ENCODE measurements at regions not wholly inside any gene's neighbourhood (a gene's known extent, or its start where the extent isn't known, plus 50 kb on each side); places are given as distances from the start of the nearest gene placed in this dataset.

GRCh38 chr1:14494911-14495310 lies 103.6 kb upstream of the KAZN start:
- DNase-seq (no peak), ATAC-seq (no peak)
- H3K4me3 Mint-ChIP-seq: no peak overlapping the region
- peaks cover 7% of the 10 kb centered on the region for H3K9me3 Mint-ChIP-seq (ENCODE audit: low read depth)
- CTCF ChIA-PET: no interaction called here
- H3K36me3 Mint-ChIP-seq: no peaks in the 10 kb centered on the region
- no peaks in the 10 kb centered on the region for H3K27me3 Mint-ChIP-seq
- no peak overlapping the region for H3K27ac Mint-ChIP-seq
- H3K4me1 Mint-ChIP-seq: no peaks in the 10 kb centered on the region

DNA sequence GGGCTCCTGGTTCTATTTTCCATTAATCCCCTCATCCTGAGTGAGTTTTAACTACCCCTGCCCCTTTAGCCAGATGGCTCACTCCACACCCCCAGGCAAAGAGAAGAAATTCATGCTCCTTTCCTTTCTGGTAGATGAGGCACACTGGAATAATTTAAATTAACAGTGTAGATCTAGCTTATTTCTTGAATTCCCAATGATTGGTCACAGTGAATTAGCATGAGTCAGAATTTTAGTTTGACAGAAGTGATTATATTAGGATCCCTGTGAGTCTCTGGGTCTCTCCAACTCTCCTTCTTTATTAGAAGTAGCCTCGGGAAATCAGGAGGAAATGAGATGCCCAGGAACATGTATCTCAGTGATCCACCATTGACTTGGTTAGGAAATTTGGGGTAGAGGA lies 103.1 kb upstream of the KAZN start:
- Mint-ChIP-seq H3K4me1 (no peaks in the 10 kb centered on the region), H3K27ac (no peak overlapping the region), H3K9me3 (ENCODE audit: low read depth) (peaks cover 7% of the 10 kb centered on the region), H3K36me3 (no peaks in the 10 kb centered on the region), H3K4me3 (no peak overlapping the region), H3K27me3 (no peaks in the 10 kb centered on the region)
- CTCF ChIA-PET: no interaction called here
- no peak for DNase-seq
- ATAC-seq: no peak

DNA sequence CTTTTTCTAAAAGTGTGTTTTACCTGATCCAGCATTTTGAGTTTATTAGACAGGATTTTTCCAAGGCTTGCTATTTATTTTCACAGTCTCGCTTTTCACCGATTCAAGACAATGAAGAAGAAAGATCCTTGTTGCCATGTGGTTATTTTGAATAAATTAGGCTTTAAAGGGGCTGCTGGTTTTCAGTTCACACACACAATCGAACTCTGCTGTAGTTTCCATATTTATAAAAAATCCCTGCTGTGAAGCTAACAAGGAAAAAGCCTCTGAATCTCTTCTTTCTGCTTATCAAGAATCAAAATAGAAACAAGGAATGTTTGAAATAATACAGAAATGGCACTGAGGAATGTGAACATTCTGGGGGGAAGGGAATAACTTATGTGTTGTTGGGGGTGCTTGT lies 102.5 kb upstream of the KAZN start:
- H3K36me3 Mint-ChIP-seq: no peaks in the 10 kb centered on the region
- no peak overlapping the region for H3K27ac Mint-ChIP-seq
- no peaks in the 10 kb centered on the region for H3K27me3 Mint-ChIP-seq
- H3K4me3 Mint-ChIP-seq: no peak overlapping the region
- H3K9me3 Mint-ChIP-seq (ENCODE audit: low read depth): peaks cover 7% of the 10 kb centered on the region
- no peak for DNase-seq
- H3K4me1 Mint-ChIP-seq: no peaks in the 10 kb centered on the region
- no peak for ATAC-seq
- CTCF ChIA-PET: no interaction called here

GRCh38 chr1:14498839-14499238 lies 99.6 kb upstream of the KAZN start:
- peaks cover 3% of the 10 kb centered on the region for H3K9me3 Mint-ChIP-seq (ENCODE audit: low read depth)
- H3K27me3 Mint-ChIP-seq: no peaks in the 10 kb centered on the region
- H3K27ac Mint-ChIP-seq: no peak overlapping the region
- CTCF ChIA-PET: no interaction called here
- DNase-seq: no peak
- no peaks in the 10 kb centered on the region for H3K36me3 Mint-ChIP-seq
- H3K4me3 Mint-ChIP-seq: no peak overlapping the region
- H3K4me1 Mint-ChIP-seq: no peaks in the 10 kb centered on the region
- no peak for ATAC-seq

DNA sequence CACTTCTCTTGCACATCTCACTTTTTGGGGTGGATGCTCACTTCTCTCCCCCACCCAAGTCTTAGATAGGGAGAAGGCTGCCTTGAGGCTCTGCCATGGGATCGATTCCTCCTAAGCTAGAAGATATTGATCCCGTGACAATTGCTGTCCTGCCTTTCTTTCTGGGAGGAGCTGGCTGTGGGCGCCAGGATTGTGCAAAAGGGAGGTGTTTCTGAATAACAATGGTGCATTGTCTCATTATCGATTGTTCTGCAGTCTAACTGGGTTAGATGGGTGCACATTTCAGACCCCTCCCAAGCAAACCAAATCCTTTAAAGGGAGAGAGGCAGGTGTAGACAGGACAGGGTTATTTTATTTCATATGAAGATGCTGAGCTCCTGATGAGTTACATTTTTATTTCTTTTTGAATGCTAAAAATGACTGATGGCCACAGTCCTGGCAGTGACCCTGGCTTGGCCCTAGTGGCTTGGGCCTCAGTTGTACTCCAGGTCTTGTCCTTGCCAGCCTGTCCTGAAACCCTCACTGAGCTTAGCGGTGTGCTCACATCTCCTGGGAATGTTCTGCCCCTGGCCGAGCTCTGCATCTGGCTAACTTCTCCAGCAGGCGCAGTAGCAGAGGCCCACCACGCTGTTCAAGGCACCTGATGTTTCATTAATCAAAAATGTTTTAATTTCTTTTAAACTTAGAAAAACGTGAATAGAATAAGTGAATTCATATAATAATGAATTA lies 99.0 kb upstream of the KAZN start:
- no peak overlapping the region for H3K27ac Mint-ChIP-seq
- DNase-seq (no peak), ATAC-seq (no peak)
- H3K9me3 Mint-ChIP-seq (ENCODE audit: low read depth): peaks cover 3% of the 10 kb centered on the region
- H3K36me3 Mint-ChIP-seq: no peaks in the 10 kb centered on the region
- CTCF ChIA-PET: no interaction called here
- no peaks in the 10 kb centered on the region for H3K27me3 Mint-ChIP-seq
- H3K4me3 Mint-ChIP-seq: no peak overlapping the region
- H3K4me1 Mint-ChIP-seq: no peaks in the 10 kb centered on the region

GRCh38 chr1:14500041-14500440 lies 98.4 kb upstream of the KAZN start:
- DNase-seq (no peak), ATAC-seq (no peak)
- Mint-ChIP-seq H3K27ac (no peak overlapping the region), H3K9me3 (ENCODE audit: low read depth) (peaks cover 3% of the 10 kb centered on the region), H3K4me3 (no peak overlapping the region), H3K36me3 (no peaks in the 10 kb centered on the region), H3K27me3 (no peaks in the 10 kb centered on the region), H3K4me1 (no peaks in the 10 kb centered on the region)
- CTCF ChIA-PET: no interaction called here

GRCh38 chr1:14500912-14501311 lies 97.6 kb upstream of the KAZN start:
- Mint-ChIP-seq H3K9me3 (ENCODE audit: low read depth) (peaks cover 3% of the 10 kb centered on the region), H3K4me1 (no peaks in the 10 kb centered on the region), H3K27me3 (no peaks in the 10 kb centered on the region), H3K4me3 (no peak overlapping the region), H3K27ac (no peak overlapping the region), H3K36me3 (no peaks in the 10 kb centered on the region)
- DNase-seq (no peak), ATAC-seq (no peak)
- CTCF ChIA-PET: no interaction called here

DNA sequence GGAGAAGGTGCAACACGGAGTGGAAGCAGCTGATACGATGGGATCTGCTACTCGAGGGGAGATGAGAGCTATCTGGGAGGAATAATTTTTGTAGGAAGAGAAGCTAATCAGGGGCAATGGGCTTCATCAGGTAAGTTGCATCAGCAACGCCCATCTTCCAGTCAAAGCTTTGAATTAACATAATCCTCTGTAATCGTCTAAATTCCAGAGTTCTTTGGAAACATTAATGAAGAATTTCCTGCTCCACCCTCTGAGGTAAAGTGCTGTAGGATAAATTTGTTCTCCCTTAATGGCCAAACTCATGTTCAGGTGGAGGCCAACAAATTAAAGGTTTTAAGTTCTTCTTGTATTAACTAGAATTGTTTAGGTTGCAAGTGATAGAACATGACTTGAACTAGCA lies 94.0 kb upstream of the KAZN start:
- CTCF ChIA-PET: no interaction called here
- no peak for DNase-seq

GRCh38 chr1:14506471-14507255 lies 91.8 kb upstream of the KAZN start:
- Mint-ChIP-seq H3K27me3 (no peaks in the 10 kb centered on the region), H3K36me3 (no peaks in the 10 kb centered on the region), H3K27ac (no peak overlapping the region), H3K4me1 (no peaks in the 10 kb centered on the region), H3K9me3 (ENCODE audit: low read depth) (peaks cover 3% of the 10 kb centered on the region), H3K4me3 (no peak overlapping the region)
- DNase-seq (no peak), ATAC-seq (no peak)
- CTCF ChIA-PET: no interaction called here

More for the DNA sequence above, 94.0 kb upstream of the KAZN start:
- Mint-ChIP-seq H3K9me3 (ENCODE audit: low read depth) (peaks cover 3% of the 10 kb centered on the region), H3K27ac (no peak overlapping the region), H3K4me3 (no peak overlapping the region), H3K27me3 (no peaks in the 10 kb centered on the region), H3K4me1 (no peaks in the 10 kb centered on the region), H3K36me3 (no peaks in the 10 kb centered on the region)
- ATAC-seq: no peak

DNA sequence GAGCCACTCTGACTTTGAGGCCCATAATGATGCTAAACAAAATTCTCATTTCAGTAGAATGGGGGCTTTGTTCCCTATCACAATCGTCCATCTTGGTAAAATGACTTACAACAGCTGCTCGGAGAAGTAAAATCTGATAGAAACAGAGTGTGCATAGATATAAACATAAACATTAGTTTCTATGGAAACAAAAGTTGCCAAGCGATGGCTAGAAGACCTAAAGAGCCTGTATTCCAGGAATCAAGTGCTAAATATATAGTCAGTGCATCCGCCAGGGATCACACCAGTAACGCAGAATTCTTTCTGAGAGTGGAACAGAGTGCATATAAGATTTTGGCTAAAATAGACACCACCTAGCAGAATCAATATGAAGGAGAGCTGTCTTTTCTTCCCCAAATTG lies 91.2 kb upstream of the KAZN start:
- Mint-ChIP-seq H3K36me3 (no peaks in the 10 kb centered on the region), H3K4me1 (no peaks in the 10 kb centered on the region), H3K4me3 (no peak overlapping the region), H3K27ac (no peak overlapping the region), H3K9me3 (ENCODE audit: low read depth) (peaks cover 3% of the 10 kb centered on the region), H3K27me3 (no peaks in the 10 kb centered on the region)
- CTCF ChIA-PET: no interaction called here
- ATAC-seq (no peak), DNase-seq (no peak)

- Mint-ChIP-seq H3K27me3 (no peaks in the 10 kb centered on the region), H3K36me3 (no peaks in the 10 kb centered on the region), H3K27ac (no peak overlapping the region), H3K4me3 (no peak overlapping the region), H3K4me1 (no peaks in the 10 kb centered on the region), H3K9me3 (ENCODE audit: low read depth) (peaks cover 3% of the 10 kb centered on the region)
- ATAC-seq: no peak
- CTCF ChIA-PET: no interaction called here
- no peak for DNase-seq
These were observed 89.9 kb upstream of the KAZN start for GRCh38 chr1:14508613-14509012.

DNA sequence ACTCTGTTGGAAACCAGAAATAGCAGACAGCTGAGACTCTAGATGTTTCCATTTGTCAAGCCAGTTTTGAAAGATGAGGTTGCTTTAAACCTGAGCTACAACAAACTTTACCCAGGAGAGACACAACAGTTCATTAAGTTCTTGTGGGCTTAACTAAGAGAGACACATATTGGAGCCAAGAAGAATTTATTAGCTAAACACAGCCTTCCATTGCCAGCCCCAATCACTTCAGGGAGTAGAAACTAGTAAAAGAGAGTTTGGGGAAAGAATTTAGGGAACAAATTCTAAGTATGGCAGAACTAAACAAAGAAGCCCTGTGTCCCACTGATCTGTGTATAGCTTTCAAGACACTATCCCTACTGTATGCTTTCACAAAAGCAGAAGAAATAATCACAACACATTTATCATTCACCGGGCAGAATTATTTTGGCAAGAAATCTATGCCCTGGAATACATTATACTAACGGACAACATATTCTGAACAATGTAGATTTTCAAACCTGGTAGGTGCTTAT lies 87.3 kb upstream of the KAZN start:
- H3K9me3 Mint-ChIP-seq (ENCODE audit: low read depth): peaks cover 3% of the 10 kb centered on the region
- no peak overlapping the region for H3K4me3 Mint-ChIP-seq
- ATAC-seq: no peak
- CTCF ChIA-PET: no interaction called here
- no peaks in the 10 kb centered on the region for H3K4me1 Mint-ChIP-seq
- H3K27me3 Mint-ChIP-seq: no peaks in the 10 kb centered on the region
- no peak overlapping the region for H3K27ac Mint-ChIP-seq
- H3K36me3 Mint-ChIP-seq: no peaks in the 10 kb centered on the region
- no peak for DNase-seq

DNA sequence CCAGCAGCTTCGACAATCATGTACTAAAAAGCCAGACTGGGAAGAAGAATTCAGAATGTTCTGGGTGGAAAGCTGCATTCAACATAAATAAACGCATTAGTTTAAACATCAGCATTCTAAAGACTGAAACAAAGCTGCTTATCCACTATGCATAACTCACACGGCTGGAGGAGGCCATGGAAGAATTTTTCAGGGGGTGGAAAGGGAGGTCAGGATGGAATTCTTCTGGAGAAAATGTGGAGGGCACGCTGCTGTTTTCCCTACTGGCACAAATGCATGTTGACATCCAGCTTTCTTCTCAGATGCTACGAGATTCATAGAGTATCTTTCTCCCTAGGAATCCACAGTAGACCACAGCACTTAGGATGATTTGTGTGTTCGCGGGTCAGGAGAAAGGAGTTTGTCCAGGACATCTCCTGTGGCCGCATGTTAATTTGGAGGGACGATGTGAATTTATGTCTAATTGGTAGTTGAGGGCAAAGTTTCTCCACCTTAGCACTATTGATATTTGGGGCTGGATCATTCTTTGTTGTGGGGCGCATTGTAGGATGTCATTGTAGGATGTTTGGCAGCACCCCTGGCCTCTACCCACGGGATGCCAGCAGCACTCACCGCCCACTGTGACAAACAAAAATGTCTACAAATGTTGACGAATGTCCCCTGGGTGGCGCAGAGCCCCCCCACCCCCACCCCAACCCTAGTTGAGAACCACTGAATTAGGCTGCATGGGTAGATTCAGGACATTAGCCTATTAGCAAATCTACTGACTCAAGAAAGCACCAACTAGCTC lies 86.5 kb upstream of the KAZN start:
- Mint-ChIP-seq H3K27ac (no peak overlapping the region), H3K4me3 (no peak overlapping the region), H3K36me3 (no peaks in the 10 kb centered on the region), H3K4me1 (no peaks in the 10 kb centered on the region), H3K27me3 (no peaks in the 10 kb centered on the region), H3K9me3 (ENCODE audit: low read depth) (no peaks in the 10 kb centered on the region)
- ATAC-seq (no peak), DNase-seq (no peak)
- CTCF ChIA-PET: no interaction called here

- H3K36me3 Mint-ChIP-seq: no peaks in the 10 kb centered on the region
- no peak for ATAC-seq
- DNase-seq: no peak
- H3K4me3 Mint-ChIP-seq: no peak overlapping the region
- H3K4me1 Mint-ChIP-seq: no peaks in the 10 kb centered on the region
- CTCF ChIA-PET: no interaction called here
- no peaks in the 10 kb centered on the region for H3K27me3 Mint-ChIP-seq
- no peak overlapping the region for H3K27ac Mint-ChIP-seq
- no peaks in the 10 kb centered on the region for H3K9me3 Mint-ChIP-seq (ENCODE audit: low read depth)
These were observed 85.4 kb upstream of the KAZN start for GRCh38 chr1:14513111-14513510.

All from activated CD8-positive, alpha-beta memory T cell treated with anti-CD3 and anti-CD28 coated beads, Interleukin-2, amount 10 ng/mL, durations not matched to agents 7 days and 5 days (primary cell).